LNCaP clone FGC (cell line): ENCODE measurements at regions not wholly inside any gene's neighbourhood (a gene's known extent, or its start where the extent isn't known, plus 50 kb on each side); places are given as distances from the start of the nearest gene placed in this dataset.

ENCODE experiments used
- DNase-seq: peaks from one replicate; pipeline ENCODE4 v3.0.0-alpha.2; 2011; ENCODE audit warnings: low read depth
- H3K4me3 ChIP-seq: 2 replicates; pipeline ENCODE4 v1.5.1; 2011; ENCODE audit warnings: mild to moderate bottlenecking, low read depth, low read length, control low read depth
- TF ChIP-seq, protein P1 (sequence below): IDR thresholded peaks from 2 replicates; pipeline ENCODE4 v1.5.1; 2012; ENCODE audit warnings: mild to moderate bottlenecking; ENCODE audit not compliant: control insufficient read depth, insufficient read depth; ENCODE audit errors: extremely low read depth

- no peak for DNase-seq
- TF ChIP-seq, protein P1, sequence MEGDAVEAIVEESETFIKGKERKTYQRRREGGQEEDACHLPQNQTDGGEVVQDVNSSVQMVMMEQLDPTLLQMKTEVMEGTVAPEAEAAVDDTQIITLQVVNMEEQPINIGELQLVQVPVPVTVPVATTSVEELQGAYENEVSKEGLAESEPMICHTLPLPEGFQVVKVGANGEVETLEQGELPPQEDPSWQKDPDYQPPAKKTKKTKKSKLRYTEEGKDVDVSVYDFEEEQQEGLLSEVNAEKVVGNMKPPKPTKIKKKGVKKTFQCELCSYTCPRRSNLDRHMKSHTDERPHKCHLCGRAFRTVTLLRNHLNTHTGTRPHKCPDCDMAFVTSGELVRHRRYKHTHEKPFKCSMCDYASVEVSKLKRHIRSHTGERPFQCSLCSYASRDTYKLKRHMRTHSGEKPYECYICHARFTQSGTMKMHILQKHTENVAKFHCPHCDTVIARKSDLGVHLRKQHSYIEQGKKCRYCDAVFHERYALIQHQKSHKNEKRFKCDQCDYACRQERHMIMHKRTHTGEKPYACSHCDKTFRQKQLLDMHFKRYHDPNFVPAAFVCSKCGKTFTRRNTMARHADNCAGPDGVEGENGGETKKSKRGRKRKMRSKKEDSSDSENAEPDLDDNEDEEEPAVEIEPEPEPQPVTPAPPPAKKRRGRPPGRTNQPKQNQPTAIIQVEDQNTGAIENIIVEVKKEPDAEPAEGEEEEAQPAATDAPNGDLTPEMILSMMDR = no peak
- no peak overlapping the region for H3K4me3 ChIP-seq
These were observed 364.6 kb downstream of the CDH10 start for GRCh38 chr5:24280215-24280614.

DNA sequence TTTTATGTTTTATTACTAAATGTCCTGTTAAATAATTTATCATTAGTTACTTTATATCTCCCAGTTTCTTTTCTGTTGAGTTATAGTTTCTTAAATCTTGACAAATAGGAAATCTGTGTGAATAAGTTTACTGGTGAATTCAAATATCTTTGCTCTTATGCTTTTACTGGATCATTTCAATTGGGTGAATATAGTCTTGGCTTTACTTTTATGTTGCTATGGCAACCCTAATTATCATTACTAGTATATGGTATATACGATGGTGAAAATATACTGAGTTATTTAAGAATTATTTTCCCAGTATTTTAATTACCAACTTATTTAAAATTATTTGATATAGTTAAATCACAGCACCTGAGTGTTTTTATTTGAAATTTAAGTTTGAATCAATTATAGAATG lies 363.0 kb downstream of the CDH10 start:
- TF ChIP-seq, protein P1 = no peak

GRCh38 chr5:24289582-24290335 lies 355.0 kb downstream of the CDH10 start:
- DNase-seq = no peak
- TF ChIP-seq, protein P1 = no peak
- no peak overlapping the region for H3K4me3 ChIP-seq

More for the DNA sequence above, 363.0 kb downstream of the CDH10 start:
- DNase-seq = no peak
- no peak overlapping the region for H3K4me3 ChIP-seq

DNA sequence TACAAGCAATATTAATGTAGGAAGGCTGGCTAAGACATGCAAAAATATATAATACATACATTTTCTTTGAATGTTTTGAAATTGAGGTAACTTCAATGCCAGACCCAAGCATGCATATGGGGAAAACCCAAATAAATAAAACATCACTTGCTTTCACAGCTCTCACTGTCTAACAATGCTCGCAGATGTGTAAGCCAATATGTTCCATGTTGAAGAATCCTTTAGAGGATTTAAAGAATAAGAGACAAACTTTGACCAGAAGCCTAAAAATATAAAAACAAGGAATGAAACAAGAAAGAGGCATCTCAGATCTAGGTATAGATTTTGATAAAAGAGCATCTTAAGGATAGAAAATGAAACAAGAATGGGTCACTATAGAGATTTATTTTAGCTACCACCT lies 354.2 kb downstream of the CDH10 start:
- H3K4me3 ChIP-seq = no peak overlapping the region
- DNase-seq = no peak
- TF ChIP-seq, protein P1 = no peak

GRCh38 chr5:24291916-24292315 lies 352.9 kb downstream of the CDH10 start:
- TF ChIP-seq, protein P1 = no peak
- no peak for DNase-seq
- no peak overlapping the region for H3K4me3 ChIP-seq

- no peak overlapping the region for H3K4me3 ChIP-seq
- TF ChIP-seq, protein P1 = no peak
- no peak for DNase-seq
These were observed 350.4 kb downstream of the CDH10 start for GRCh38 chr5:24294333-24294732.

GRCh38 chr5:24314106-24314505 lies 330.7 kb downstream of the CDH10 start:
- H3K4me3 ChIP-seq = no peak overlapping the region
- TF ChIP-seq, protein P1 = no peak
- DNase-seq = no peak
